GM21825 (cell line): ENCODE measurements at regions not wholly inside any gene's neighbourhood (a gene's known extent, or its start where the extent isn't known, plus 50 kb on each side); places are given as distances from the start of the nearest gene placed in this dataset.
A peak's percentile ranks its signal among the peaks of the same experiment; 100 is the strongest.
"Not testable (repeated sequence)": the region's sequence is repeated elsewhere in the genome, so short reads cannot be mapped to it uniquely, and the experiment has no call there.

Experiments used
- ATAC-seq: cut with Tn5 transposase; IDR thresholded peaks from one replicate; pipeline ENCODE4 v1.9.1; 2021; ENCODE audit warnings: mild to moderate bottlenecking, moderate library complexity; ENCODE audit not compliant: unreplicated experiment

- ATAC-seq, result no peak
Observed at GRCh38 chr2:18998491-18998890, 359.9 kb downstream of the OSR1 start.

- ATAC-seq, result no peak
Observed at GRCh38 chr2:18993756-18994338, 364.6 kb downstream of the OSR1 start.

GRCh38 chr2:18991177-18992168 lies 366.9 kb downstream of the OSR1 start:
- ATAC-seq, result no peak

GRCh38 chr2:18988631-18989232 lies 369.7 kb downstream of the OSR1 start:
- no peak for ATAC-seq

GRCh38 chr2:18987592-18988073 lies 370.8 kb downstream of the OSR1 start:
- ATAC-seq, result no peak

- no peak for ATAC-seq
Observed at GRCh38 chr2:18987016-18987415, 371.4 kb downstream of the OSR1 start.

GRCh38 chr2:18986046-18986445 lies 372.4 kb downstream of the OSR1 start:
- ATAC-seq, result no peak

- ATAC-seq, result no peak
Observed at GRCh38 chr2:18980786-18981430, 377.5 kb downstream of the OSR1 start.

GRCh38 chr2:18980104-18980785 lies 378.2 kb downstream of the OSR1 start:
- no peak for ATAC-seq

GRCh38 chr2:18977409-18977808 lies 381.0 kb downstream of the OSR1 start:
- ATAC-seq, result no peak

GRCh38 chr2:18976168-18976961 lies 382.1 kb downstream of the OSR1 start:
- peak; percentile 83 for ATAC-seq

- no peak for ATAC-seq
Observed at GRCh38 chr2:18975506-18976167, 382.8 kb downstream of the OSR1 start.

- ATAC-seq, result no peak
Observed at GRCh38 chr2:18971628-18972027, 382.3 kb upstream of the NT5C1B start.

GRCh38 chr2:18971069-18971378 lies 381.7 kb upstream of the NT5C1B start:
- ATAC-seq, result no peak

- no peak for ATAC-seq
Observed at GRCh38 chr2:18966131-18966530, 376.8 kb upstream of the NT5C1B start.

GRCh38 chr2:18963739-18964256 lies 374.4 kb upstream of the NT5C1B start:
- not testable (repeated sequence) for ATAC-seq

GRCh38 chr2:18961991-18962421 lies 372.6 kb upstream of the NT5C1B start:
- no peak for ATAC-seq

- ATAC-seq, result no peak
Observed at GRCh38 chr2:18959952-18960717, 370.8 kb upstream of the NT5C1B start.
